ENCODE measurements at regions not wholly inside any gene's neighbourhood (a gene's known extent, or its start where the extent isn't known, plus 50 kb on each side); places are given as distances from the start of the nearest gene placed in this dataset.

- no peaks in the 10 kb centered on the region for H3K27me3 ChIP-seq
- intact Hi-C loops (cut with DNase I) = no loop called here
- no peak for DNase-seq
- no peak overlapping the region for H3K4me3 ChIP-seq
- H3K27ac ChIP-seq = no peak overlapping the region
- no peaks in the 10 kb centered on the region for H3K4me1 ChIP-seq (ENCODE audit: insufficient read depth)
- H3K9me3 ChIP-seq = no peaks in the 10 kb centered on the region
- no peaks in the 10 kb centered on the region for H3K36me3 ChIP-seq
- WGBS, 3 donors = 70 to 77% (median 76%) methylated on average over 2 of the region's 2 CpGs
- no peak for TF ChIP-seq EP300 (IDR thresholded peaks at IDR 0.05)
- no peak for TF ChIP-seq CTCF (IDR thresholded peaks at IDR 0.05)
Measured at GRCh38 chr18:41406834-41407233, 548.2 kb upstream of the PIK3C3 start.

- TF ChIP-seq CTCF (IDR thresholded peaks at IDR 0.05) (no peak), POLR2A (IDR thresholded peaks at IDR 0.05) (no peak), EP300 (IDR thresholded peaks at IDR 0.05) (no peak)
- no peaks in the 10 kb centered on the region for H3K36me3 ChIP-seq
- peaks cover 4% of the 10 kb centered on the region for H3K27me3 ChIP-seq
- no peak overlapping the region for H3K27ac ChIP-seq
- no peak for DNase-seq
- intact Hi-C loops (cut with DNase I) = no loop called here
- H3K9me3 ChIP-seq = no peaks in the 10 kb centered on the region
- no peaks in the 10 kb centered on the region for H3K4me1 ChIP-seq (ENCODE audit: insufficient read depth)
- H3K4me3 ChIP-seq = no peak overlapping the region
- 94 to 96% (median 95%) methylated on average over 2 of the region's 2 CpGs for WGBS, 3 donors
Measured at GRCh38 chr18:41396861-41397260, 558.2 kb upstream of the PIK3C3 start.

DNA sequence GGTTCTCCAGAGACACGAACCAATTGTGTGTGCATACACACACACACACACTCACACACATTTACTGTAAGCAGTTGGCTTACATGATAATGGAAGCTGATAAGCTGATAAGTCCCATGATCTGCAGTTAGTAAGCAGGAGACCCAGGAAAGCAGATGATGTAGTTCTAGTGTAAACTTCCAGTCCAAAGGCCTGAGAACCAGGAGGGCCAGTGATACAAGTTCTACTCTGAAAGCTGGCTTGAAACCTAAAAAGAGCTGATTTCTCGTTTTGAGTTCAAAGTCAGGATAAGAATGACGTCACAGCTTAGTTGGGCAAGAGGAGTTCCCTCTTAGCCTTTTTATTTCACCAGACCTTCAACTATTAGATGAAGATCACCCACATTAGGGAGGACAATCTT lies 558.8 kb upstream of the PIK3C3 start:
- intact Hi-C loops (cut with DNase I) = no loop called here

GRCh38 chr18:41395695-41396094 lies 559.3 kb upstream of the PIK3C3 start:
- intact Hi-C loops (cut with DNase I) = no loop called here
- no peaks in the 10 kb centered on the region for H3K9me3 ChIP-seq
- no peak for DNase-seq
- no peaks in the 10 kb centered on the region for H3K36me3 ChIP-seq
- no peaks in the 10 kb centered on the region for H3K4me1 ChIP-seq (ENCODE audit: insufficient read depth)
- H3K27me3 ChIP-seq = peaks cover 4% of the 10 kb centered on the region
- 92 to 100% (median 97%) methylated on average over 1 of the region's 1 CpG for WGBS, 3 donors
- no peak overlapping the region for H3K27ac ChIP-seq
- TF ChIP-seq CTCF (IDR thresholded peaks at IDR 0.05) = no peak
- no peak for TF ChIP-seq POLR2A (IDR thresholded peaks at IDR 0.05)
- TF ChIP-seq EP300 (IDR thresholded peaks at IDR 0.05) = no peak
- H3K4me3 ChIP-seq = no peak overlapping the region

More for the DNA sequence above, 558.8 kb upstream of the PIK3C3 start:
- WGBS, 3 donors = 73 to 80% (median 79%) methylated on average over 3 of the region's 3 CpGs
- H3K9me3 ChIP-seq = no peaks in the 10 kb centered on the region
- no peaks in the 10 kb centered on the region for H3K36me3 ChIP-seq
- H3K4me3 ChIP-seq = no peak overlapping the region
- peaks cover 4% of the 10 kb centered on the region for H3K27me3 ChIP-seq
- no peak overlapping the region for H3K27ac ChIP-seq
- DNase-seq = no peak
- no peaks in the 10 kb centered on the region for H3K4me1 ChIP-seq (ENCODE audit: insufficient read depth)
- TF ChIP-seq EP300 (IDR thresholded peaks at IDR 0.05) = no peak
- TF ChIP-seq POLR2A (IDR thresholded peaks at IDR 0.05) = no peak

GRCh38 chr18:41391616-41392595 lies 563.1 kb upstream of the PIK3C3 start:
- 3 to 4% (median 3%) methylated on average over 12 of the region's 12 CpGs for WGBS, 3 donors
- Histone ChIP-seq H3K9me3 (no peaks in the 10 kb centered on the region), H3K36me3 (no peaks in the 10 kb centered on the region), H3K27ac (no peak overlapping the region), H3K4me1 (ENCODE audit: insufficient read depth) (no peaks in the 10 kb centered on the region), H3K4me3 (no peak overlapping the region), H3K27me3 (no peaks in the 10 kb centered on the region)
- no peak for TF ChIP-seq EP300 (IDR thresholded peaks at IDR 0.05)
- TF ChIP-seq POLR2A (IDR thresholded peaks at IDR 0.05) = no peak
- TF ChIP-seq CTCF (IDR thresholded peaks at IDR 0.05) = no peak
- intact Hi-C loops (cut with DNase I) = no loop called here
- peak in 2 of 5 donors; percentile 16 to 30 for DNase-seq

Measured in ovary (tissue), 7 donors.